ENCODE measurements at regions not wholly inside any gene's neighbourhood (a gene's known extent, or its start where the extent isn't known, plus 50 kb on each side); places are given as distances from the start of the nearest gene placed in this dataset.

DNA sequence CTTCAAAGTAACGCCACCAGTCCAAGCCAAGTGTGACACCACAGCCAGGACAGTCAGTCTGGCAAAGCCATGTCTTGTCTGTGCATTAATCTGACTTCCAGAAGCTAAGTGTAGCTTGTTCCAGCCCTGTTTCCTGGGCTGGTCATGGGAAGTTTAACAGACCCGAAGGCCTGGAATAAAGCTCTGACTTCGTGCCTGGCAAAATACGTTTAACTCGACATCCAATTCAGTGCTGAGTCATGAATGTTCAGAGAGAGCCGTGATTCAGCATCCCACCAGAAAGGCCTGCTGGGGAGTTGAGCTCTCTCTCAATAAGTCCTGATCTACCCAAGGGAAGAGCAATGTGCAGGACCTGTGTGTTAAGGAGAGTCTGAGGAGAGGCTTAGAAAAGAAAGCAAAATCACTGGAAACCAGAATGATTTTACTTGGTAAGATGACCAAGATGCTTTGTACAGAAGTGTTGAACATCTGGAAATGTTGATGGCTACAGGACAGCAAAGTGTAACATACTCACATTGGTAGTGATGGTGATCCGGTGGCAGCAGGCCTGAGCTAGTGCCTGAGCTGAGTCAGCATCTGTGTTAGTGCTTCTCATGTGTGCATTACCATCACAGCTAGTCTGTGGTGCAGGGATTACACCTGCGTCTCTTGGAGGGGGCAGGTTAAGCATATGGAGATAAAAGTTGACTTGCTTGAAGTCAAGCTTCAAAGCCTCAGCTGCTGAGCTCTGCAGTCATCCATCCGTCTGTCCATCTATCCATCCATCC, 743.7 kb upstream of the HS6ST1 start:
- no peaks in the 10 kb centered on the region for H3K9me3 ChIP-seq
- H3K27ac ChIP-seq, result no peak overlapping the region
- H3K36me3 ChIP-seq, result no peaks in the 10 kb centered on the region
- no peaks in the 10 kb centered on the region for H3K27me3 ChIP-seq
- no peaks in the 10 kb centered on the region for H3K4me1 ChIP-seq
- intact Hi-C loops (cut with DNase I), result no loop called here
- no peak overlapping the region for H3K4me3 ChIP-seq
- DNase-seq (ENCODE audit: low spot score in 2 of 2), result no peak
- TF ChIP-seq, protein P1, sequence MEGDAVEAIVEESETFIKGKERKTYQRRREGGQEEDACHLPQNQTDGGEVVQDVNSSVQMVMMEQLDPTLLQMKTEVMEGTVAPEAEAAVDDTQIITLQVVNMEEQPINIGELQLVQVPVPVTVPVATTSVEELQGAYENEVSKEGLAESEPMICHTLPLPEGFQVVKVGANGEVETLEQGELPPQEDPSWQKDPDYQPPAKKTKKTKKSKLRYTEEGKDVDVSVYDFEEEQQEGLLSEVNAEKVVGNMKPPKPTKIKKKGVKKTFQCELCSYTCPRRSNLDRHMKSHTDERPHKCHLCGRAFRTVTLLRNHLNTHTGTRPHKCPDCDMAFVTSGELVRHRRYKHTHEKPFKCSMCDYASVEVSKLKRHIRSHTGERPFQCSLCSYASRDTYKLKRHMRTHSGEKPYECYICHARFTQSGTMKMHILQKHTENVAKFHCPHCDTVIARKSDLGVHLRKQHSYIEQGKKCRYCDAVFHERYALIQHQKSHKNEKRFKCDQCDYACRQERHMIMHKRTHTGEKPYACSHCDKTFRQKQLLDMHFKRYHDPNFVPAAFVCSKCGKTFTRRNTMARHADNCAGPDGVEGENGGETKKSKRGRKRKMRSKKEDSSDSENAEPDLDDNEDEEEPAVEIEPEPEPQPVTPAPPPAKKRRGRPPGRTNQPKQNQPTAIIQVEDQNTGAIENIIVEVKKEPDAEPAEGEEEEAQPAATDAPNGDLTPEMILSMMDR (IDR thresholded peaks at IDR 0.05), result no peak

DNA sequence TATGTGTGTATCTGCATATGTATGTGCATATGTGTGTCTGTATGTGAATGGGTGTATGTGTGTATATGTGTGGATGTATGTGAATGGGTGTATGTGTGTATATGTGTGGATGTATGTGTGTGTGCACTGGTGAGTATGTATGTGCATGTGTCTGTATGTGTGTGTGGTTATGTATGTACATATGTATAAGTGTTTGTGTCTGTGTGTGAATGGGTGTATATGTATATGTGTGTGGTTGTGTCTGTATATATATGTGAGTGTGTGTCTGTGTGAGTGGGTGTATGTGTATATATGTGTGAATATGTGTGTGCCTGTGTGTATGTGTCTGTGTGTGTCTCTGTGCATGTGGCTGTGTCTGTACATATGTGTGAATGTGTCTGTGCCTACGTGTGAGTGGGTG, 748.4 kb upstream of the HS6ST1 start:
- no peak for DNase-seq (ENCODE audit: low spot score in 2 of 2)
- no peaks in the 10 kb centered on the region for H3K27me3 ChIP-seq
- H3K27ac ChIP-seq, result no peak overlapping the region
- no peaks in the 10 kb centered on the region for H3K4me1 ChIP-seq
- no peak overlapping the region for H3K4me3 ChIP-seq
- TF ChIP-seq, protein P1 (IDR thresholded peaks at IDR 0.05), result no peak
- intact Hi-C loops (cut with DNase I), result no loop called here
- H3K36me3 ChIP-seq, result no peaks in the 10 kb centered on the region
- no peaks in the 10 kb centered on the region for H3K9me3 ChIP-seq

DNA sequence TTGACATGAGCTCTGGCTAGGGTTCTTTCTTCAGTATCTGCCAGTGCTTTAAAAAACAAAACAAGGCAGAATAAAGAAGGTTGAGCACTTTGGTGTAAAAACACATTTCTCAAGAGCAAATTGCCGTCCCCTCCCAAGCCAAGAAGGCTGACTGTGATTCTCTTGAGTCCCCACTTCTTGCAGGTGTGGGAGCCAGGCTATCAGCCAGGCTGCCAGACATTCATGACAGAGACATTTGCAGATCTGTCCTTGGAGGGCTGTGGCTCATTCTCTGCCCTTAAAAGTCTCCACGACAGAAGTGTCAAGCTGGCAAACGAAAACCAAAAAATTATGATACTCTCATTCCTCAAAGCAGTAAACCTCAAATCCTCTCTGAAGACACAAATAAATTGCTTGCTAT, 749.3 kb upstream of the HS6ST1 start:
- Histone ChIP-seq H3K36me3 (no peaks in the 10 kb centered on the region), H3K4me1 (no peaks in the 10 kb centered on the region), H3K9me3 (no peaks in the 10 kb centered on the region), H3K27me3 (no peaks in the 10 kb centered on the region), H3K27ac (no peak overlapping the region), H3K4me3 (no peak overlapping the region)
- intact Hi-C loops (cut with DNase I), result no loop called here
- no peak for DNase-seq (ENCODE audit: low spot score in 2 of 2)
- TF ChIP-seq, protein P1 (IDR thresholded peaks at IDR 0.05), result no peak

DNA sequence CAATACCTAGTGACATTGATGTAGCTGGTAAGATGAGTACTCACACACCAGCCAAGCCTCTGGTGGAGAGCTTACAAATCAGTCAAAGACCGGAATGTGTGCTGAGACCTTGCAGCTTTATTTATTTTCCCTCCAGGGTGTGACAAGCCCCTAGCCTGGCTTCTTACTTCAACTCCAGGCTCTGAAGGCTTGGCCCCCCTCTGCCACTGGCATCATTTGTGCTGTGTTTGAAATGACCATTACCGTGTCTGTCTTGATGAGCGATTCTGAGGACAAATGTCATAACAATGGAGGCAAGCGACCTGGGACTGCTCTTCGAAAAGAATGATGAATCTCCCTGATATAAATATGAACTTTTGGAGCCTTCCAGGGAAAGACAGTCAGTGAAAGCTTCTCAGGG, 749.9 kb upstream of the HS6ST1 start:
- Histone ChIP-seq H3K27me3 (no peaks in the 10 kb centered on the region), H3K36me3 (no peaks in the 10 kb centered on the region), H3K4me1 (no peaks in the 10 kb centered on the region), H3K27ac (no peak overlapping the region), H3K9me3 (no peaks in the 10 kb centered on the region), H3K4me3 (no peak overlapping the region)
- TF ChIP-seq, protein P1 (IDR thresholded peaks at IDR 0.05), result no peak
- no peak for DNase-seq (ENCODE audit: low spot score in 2 of 2)
- intact Hi-C loops (cut with DNase I), result no loop called here

DNA sequence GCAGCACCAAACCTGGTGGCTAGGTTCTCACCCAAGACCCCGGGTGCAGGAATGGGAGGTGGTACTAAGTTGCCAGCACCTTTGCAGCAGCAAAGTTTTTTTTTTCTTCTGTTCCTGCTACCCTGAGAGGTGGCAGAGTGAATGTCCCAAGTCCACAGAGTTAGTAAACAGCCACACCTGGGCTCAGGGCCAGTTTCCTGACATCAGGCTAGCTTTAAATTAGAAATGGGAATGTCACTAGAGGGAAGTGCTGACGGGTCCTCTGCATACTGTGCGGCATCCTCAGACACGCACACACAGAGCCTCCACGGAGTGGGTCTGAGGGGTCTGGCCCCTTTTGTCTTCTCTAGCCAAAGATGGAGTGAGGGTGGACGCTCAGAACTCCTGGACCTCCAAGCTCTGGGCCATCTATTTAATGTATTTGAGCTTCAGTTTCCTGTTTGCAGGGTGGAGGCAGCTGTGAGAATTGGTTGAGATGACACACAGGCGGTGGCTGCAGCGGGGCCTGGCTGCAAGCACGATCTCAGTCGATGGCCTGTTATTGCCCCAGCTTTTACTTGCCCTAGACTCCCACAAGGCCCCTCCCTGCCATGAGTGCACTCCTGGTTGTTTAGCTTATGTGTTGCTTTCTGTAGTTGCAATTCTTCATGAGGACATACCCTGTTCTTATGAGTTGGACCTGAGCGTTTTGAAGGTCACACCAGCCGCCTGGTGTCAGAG, 751.4 kb upstream of the HS6ST1 start:
- H3K36me3 ChIP-seq, result no peaks in the 10 kb centered on the region
- no peaks in the 10 kb centered on the region for H3K4me1 ChIP-seq
- no peaks in the 10 kb centered on the region for H3K27me3 ChIP-seq
- no peaks in the 10 kb centered on the region for H3K9me3 ChIP-seq
- intact Hi-C loops (cut with DNase I), result no loop called here
- H3K4me3 ChIP-seq, result no peak overlapping the region
- no peak overlapping the region for H3K27ac ChIP-seq
- TF ChIP-seq, protein P1 (IDR thresholded peaks at IDR 0.05), result no peak
- no peak for DNase-seq (ENCODE audit: low spot score in 2 of 2)
